GM06990 (cell line): ENCODE measurements at regions not wholly inside any gene's neighbourhood (a gene's known extent, or its start where the extent isn't known, plus 50 kb on each side); places are given as distances from the start of the nearest gene placed in this dataset.

ENCODE experiments used
- DNase-seq: peaks from one replicate; pipeline ENCODE4 v3.0.0-alpha.2; 2011; ENCODE audit not compliant: insufficient read length; ENCODE audit errors: extremely low read depth
- H3K27me3 ChIP-seq: replicated peaks from 2 replicates; pipeline ENCODE4 v1.6.0; 2011; ENCODE audit warnings: low read length; ENCODE audit not compliant: control insufficient read depth, insufficient read depth
- H3K36me3 ChIP-seq: 2 replicates; pipeline ENCODE4 v1.5.1; 2011; ENCODE audit warnings: low read length; ENCODE audit not compliant: control insufficient read depth, insufficient read depth
- H3K4me3 ChIP-seq: replicated peaks from 2 replicates; pipeline ENCODE4 v1.5.1; 2011; ENCODE audit warnings: low read depth, mild to moderate bottlenecking, control low read depth, low read length
- TF ChIP-seq, protein P1 (sequence below): IDR thresholded peaks from 2 replicates; pipeline ENCODE4 v1.5.1; 2011; ENCODE audit warnings: low read length, control low read depth, mild to moderate bottlenecking, inconsistent platforms; ENCODE audit not compliant: insufficient read depth, poor library complexity, severe bottlenecking

DNA sequence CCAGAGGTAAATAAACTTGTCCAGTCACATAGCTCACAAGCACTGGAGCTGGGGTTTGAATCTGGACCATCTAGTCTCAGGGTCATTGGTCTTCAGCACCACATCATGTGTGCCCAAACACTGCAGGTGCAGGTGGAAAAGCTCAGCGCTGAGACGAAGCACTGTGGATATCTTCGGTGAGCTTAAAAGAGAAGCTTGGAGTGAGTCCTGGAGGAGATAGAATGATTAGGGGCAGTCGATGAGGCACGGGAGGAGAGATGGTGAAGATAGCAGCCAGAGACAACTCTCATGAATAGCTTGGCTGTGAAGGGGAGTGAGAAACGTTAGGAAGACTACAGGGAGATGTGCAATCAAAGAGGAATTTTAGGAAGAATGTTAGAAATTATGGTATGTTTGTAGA, 389.3 kb downstream of the FGF9 start:
- no peaks in the 10 kb centered on the region for H3K36me3 ChIP-seq
- H3K27me3 ChIP-seq: no peaks in the 10 kb centered on the region
- TF ChIP-seq, protein P1, sequence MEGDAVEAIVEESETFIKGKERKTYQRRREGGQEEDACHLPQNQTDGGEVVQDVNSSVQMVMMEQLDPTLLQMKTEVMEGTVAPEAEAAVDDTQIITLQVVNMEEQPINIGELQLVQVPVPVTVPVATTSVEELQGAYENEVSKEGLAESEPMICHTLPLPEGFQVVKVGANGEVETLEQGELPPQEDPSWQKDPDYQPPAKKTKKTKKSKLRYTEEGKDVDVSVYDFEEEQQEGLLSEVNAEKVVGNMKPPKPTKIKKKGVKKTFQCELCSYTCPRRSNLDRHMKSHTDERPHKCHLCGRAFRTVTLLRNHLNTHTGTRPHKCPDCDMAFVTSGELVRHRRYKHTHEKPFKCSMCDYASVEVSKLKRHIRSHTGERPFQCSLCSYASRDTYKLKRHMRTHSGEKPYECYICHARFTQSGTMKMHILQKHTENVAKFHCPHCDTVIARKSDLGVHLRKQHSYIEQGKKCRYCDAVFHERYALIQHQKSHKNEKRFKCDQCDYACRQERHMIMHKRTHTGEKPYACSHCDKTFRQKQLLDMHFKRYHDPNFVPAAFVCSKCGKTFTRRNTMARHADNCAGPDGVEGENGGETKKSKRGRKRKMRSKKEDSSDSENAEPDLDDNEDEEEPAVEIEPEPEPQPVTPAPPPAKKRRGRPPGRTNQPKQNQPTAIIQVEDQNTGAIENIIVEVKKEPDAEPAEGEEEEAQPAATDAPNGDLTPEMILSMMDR: no peak
- no peak for DNase-seq
- no peak overlapping the region for H3K4me3 ChIP-seq

DNA sequence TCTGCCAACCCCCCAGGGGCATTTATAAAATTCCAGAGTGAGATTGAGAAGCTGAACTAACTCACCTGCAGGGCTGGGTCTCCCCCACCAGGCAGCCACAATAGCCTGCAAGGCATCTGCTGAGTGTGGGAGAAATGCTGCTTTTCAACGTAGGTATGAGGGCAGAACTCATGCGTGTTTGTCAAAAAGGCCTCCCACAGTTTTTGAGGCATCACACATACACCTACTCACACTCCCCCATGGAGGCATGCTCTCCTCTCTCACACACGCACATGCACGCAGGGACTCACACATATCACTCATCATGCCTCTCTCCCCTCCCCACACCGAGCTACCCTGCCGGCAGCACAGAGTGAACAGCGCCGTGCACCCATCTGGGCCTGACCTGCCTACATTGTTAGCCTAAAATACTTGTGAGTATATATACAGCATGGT, 390.5 kb downstream of the FGF9 start:
- Histone ChIP-seq H3K4me3 (no peak overlapping the region), H3K27me3 (no peaks in the 10 kb centered on the region), H3K36me3 (no peaks in the 10 kb centered on the region)
- TF ChIP-seq, protein P1: peak; percentile 25
- DNase-seq: peak; percentile 49

DNA sequence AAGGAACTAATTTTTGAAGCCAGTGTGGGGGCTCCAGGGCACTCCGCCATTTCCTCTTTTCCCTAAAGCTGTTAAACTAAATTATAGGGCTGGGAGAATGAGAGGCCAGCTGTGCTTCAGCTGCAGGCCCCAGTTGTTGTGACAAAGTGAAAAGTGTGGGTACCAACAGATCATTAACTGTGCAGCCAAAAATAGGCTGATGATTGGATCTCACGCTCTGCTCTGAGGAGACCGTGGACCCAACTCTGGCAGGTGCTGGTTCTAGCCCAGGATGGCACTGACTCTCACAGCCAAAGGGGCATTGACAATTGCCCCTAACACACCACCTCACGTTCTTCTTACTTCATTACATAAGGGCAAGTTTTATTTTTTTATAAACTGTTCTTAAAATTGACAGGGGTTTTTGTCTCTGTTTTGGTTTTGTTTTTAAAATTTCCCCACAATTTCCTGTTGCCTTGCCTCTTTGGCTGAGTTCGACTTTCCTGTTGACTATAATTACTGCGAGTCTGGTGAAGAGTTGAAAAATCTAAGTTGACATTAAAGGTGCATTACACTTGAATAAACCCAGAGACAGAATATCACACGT, 391.0 kb downstream of the FGF9 start:
- Histone ChIP-seq H3K36me3 (no peaks in the 10 kb centered on the region), H3K27me3 (no peaks in the 10 kb centered on the region), H3K4me3 (peak overlapping the region; percentile 7; the same call in 1 of the 2 replicates)
- TF ChIP-seq, protein P1: no peak
- peak; percentile 57 for DNase-seq

DNA sequence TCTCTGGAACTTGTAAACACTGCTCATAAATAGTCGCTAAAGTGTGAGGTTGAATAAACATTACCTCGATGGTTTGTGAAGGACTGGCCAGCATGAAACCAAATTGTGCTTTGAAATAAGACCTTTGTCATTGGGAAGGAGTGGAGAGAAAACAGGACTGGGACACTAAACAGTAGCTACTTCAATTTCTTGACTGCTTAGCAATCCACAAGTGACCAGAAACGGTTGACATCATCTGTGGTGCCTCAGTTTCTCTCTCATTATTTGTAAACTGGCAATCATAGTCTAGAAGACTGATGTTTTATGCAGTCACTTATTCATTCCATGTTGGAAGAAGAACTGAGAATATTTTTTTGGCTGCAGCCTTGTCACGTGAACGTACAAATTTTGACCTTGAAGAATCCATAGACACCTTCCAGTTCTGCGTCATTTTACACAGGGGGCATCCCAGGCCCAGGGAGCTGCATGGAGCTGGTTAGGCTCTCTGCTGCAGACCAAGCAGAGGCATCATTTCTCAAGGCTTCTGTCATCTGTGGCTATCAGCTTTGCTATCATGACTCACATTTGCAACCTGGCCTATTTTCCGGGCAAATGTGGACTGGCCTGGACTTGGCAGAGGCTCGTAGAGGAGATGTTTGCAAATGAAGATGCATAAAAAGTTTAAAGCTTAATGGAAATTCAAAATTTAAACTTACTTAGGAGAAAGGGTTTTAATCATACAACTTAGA, 391.8 kb downstream of the FGF9 start:
- TF ChIP-seq, protein P1: no peak
- H3K27me3 ChIP-seq: no peaks in the 10 kb centered on the region
- H3K36me3 ChIP-seq: no peaks in the 10 kb centered on the region
- no peak for DNase-seq
- H3K4me3 ChIP-seq: no peak overlapping the region; the same call in 1 of the 2 replicates

DNA sequence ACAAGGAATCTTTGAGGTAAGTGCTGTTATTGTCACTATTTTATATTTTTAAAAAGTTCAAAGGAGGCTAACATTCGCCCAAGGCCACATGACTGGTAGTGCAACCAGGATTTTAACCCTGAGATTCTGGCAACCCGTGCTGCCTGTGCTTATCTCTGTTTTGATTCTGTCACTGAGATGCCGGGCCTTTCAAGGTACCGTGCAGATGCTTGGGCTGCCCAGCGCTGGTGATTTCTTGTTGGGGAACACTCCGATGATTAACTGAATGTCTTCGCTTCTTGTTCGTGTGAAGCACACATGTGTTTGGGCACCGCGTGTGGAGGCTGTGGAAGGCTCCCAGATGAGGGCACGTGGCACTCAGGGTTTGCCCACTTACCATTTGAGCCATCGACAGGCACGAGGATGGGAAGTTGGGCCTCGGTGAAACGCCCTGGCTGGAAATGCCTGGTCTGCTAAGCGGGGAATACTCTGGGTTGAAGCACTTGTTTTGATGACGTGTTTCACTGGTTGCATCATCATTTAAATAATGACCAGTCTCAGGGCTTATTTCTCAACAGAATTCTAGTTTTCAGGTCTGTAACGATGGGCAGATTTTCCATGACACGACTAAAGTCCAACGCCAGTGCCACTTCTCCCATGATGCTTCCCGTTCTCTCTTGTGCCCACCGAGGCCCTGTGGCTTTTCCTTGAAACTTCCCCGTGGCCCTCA, 392.7 kb downstream of the FGF9 start:
- TF ChIP-seq, protein P1: no peak
- Histone ChIP-seq H3K36me3 (no peaks in the 10 kb centered on the region), H3K27me3 (no peaks in the 10 kb centered on the region), H3K4me3 (no peak overlapping the region)
- DNase-seq: no peak
